UCSD-AML1 (cell line): ENCODE measurements at regions not wholly inside any gene's neighbourhood (a gene's known extent, or its start where the extent isn't known, plus 50 kb on each side); places are given as distances from the start of the nearest gene placed in this dataset.
"Not testable (repeated sequence)": the region's sequence is repeated elsewhere in the genome, so short reads cannot be mapped to it uniquely, and the experiment has no call there.

Experiments
- DNase-seq: peaks from one replicate; lab custom pipeline; 2025; ENCODE audit not compliant: unreplicated experiment; lab: John Stamatoyannopoulos, UW

DNA sequence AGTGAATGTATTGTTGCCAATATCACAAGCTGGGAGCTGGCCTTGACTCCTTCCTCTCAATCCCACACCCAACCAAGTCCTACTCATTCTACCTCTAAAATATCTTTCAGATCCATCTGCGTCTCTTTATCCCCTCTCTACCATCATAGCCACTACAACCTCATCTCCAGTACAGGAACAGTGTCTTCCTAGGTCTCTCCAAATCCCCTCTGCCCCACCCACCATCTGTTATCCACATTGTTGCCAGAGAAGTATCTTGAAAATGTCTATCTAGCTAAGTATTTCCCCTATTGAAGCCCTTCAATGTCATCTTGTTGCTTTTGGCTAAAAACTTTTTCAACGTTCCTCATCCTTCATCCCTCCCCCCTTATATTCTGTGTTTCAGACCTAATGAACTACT, 244.7 kb downstream of the C12orf75 start:
- DNase-seq, result no peak

DNA sequence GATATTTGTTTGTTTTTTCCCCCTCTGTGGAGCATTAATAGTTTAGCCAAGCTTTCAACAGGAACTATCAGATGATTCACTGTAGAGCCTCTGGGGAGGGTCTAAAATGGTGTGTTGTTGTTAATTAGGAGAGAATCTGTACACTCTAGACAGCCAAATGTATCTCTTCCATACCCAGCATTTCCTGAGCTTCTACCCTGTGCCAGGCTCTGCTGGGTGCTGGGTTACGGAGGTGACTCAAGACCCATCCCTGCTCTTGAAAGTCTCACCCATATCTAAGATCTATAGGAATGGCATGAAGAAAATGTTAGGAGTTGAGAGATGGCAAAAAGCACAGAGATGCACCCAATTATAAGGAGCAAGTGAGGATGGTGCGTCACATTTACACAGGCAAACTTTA, 245.8 kb downstream of the C12orf75 start:
- DNase-seq, result no peak

DNA sequence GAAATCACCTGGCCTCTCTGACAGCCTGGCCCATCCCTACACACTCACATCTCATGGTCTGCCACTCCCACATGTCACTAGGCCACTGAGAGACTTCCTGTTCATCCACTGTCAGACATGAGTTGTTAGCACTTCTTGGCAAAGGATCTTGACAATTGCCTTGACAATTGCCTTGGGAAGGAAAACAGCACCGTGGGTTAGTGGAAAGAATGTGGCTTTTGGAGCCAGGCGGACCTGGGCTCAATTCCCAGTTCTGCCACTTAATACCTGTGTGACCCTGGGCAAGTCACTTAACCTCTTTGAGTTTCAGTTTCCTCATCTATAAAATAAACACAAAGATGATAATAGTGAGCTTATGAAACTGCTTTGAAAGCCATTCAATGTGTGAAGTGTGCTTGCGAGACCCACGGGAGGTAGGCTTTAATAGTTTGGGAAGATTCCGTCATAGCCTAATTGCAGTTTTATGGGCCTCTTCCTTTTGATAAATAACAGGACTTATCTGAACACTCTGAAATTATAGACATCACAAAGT, 250.4 kb downstream of the C12orf75 start:
- no peak for DNase-seq

DNA sequence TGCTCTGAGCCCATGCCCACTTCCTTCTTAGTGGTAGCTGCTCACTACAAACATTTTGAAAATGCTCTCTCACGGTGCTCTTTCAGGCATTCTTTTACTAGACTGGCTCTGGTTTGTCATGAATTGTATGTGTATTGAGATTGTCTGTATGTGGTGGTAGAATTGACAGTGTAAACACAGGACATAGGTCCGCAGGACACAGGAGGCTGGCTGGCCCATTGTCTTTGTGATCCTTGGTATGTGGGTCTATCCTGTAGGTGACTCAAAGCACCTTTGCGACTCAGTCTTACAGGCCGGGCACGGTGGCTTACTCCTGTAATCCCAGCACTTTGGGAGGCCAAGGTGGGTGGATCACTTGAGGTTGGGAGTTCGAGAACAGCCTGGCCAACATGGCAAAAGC, 250.9 kb downstream of the C12orf75 start:
- no peak for DNase-seq

DNA sequence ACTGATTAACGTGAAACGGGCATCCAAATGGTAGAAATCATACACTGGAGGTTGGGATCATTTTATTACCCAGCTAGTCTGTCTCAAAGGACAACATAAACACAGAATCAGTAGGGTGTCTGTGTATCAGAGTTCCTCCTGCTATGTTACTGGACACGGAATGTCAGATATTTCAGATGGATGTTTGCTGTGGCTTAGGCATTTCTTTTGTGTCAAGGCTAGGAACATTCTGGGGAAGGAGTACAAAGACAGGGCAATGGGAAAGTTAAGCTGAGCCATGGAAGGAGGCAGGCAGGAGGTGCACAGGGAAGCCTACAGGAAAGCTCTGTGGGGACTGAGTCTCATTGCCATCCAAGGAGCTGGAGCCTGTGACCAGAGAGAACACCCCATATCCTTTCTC, 254.6 kb downstream of the C12orf75 start:
- no peak for DNase-seq

DNA sequence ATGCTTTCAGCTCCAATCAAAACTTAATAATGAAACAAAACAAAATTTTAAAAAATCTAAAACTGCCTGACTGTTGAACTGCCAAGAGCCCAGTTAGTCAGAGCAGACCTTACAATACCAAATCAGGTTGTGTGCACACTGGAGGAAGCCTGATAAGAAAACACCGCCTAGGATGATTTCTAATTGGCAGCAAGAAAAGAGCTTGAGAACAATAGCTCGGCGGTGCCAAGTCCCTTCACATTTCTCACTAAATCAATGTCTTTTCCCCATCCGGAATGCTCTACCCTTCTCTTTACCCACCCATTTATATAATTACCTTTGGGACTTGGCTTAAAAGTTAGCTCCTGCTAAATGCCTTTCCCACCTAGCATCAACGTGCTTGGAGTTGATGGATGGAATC, 256.7 kb downstream of the C12orf75 start:
- DNase-seq, result no peak

DNA sequence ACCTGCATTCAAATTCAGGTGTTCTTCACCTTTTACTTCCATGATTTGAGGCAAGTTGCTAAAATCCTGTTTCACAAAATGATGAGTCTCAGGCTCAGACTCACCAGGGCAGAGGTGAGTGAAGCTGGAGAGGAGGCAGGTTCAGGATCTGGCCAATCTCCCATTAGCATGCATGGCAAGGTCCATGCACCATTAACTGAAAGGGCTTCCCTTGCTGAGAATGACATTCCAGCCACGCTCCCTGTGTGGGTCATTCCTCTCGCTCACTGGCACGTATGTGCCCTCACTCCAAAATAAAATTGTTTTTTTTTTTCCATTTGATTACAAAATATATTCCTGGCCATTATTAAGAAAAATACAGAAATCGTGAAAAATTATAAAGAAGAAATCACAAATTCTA, 257.6 kb downstream of the C12orf75 start:
- DNase-seq, result no peak

DNA sequence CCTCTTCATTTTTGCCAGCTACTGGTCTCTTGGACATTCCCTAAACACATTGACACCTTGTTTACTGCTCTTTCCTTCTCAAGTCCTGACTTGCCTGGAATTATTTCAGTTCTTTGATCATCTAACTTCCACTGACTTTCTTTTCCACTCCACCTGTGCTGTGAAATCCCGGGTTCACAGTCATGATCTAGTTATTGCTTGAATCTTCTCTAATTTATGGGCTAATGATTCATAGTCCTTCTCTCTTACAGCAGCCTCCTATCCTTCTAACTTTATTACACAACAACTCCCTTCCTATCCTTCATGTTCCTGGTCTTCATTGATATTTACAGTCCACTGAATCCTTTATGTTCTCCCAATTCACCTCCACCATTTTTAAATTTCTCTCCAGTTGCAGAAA, 260.1 kb downstream of the C12orf75 start:
- DNase-seq, result no peak

DNA sequence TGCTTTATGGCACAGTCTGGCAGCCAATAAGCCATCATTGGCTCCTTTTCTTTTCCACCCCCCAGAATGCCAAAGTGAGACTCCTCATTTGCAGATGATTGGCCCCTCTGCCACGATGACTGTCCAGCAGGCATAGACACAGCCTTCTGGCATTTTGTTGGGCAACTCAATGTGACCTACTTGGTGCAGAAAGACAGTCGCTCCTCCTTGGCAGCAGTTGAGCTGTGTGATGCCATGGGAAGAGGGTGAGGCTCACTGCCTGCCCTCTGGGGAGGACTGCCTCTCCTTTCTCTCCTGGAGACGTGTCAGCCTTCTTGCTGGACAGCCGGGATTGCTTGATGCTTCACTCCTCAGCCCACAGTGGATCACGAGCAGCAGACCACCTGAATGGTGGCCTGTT, 264.9 kb downstream of the C12orf75 start:
- DNase-seq, result no peak

DNA sequence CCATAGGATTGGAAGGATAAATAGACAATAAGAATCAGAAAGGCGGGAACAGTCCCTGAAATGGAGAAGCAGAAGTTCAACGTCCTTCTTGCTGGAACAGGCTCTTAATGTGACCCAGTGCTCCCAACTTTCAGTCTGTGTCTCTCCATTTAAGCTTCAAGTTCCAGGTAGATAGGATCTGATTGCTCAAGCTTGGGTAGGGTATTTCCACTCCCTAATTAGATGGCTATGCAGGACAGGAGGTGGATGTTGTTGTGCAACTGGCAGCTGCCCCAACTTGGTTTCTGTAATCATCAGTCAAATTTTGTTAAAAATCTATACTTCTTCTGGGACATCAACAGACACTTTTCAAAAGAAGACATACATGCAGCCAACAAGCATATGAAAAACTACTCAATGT, 266.2 kb downstream of the C12orf75 start:
- DNase-seq, result no peak

DNA sequence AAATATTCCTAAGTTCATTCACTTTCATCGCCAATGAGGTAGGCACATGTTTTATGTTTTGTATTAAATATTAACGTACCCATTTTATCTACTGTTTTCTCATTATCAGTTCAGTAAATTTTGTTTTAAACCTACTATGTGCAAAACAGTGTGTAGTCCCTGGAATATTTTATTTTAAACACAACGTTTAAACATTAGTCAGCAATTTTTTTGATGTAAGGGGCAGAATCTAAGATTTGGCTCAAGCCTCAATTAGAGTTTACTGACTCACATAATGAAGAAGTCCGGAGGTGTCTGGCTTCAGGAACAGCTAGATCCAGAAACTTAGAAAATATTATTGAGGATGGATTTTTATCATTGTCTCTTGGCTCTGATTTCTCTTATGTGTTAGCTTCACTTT, 267.5 kb downstream of the C12orf75 start:
- no peak for DNase-seq

DNA sequence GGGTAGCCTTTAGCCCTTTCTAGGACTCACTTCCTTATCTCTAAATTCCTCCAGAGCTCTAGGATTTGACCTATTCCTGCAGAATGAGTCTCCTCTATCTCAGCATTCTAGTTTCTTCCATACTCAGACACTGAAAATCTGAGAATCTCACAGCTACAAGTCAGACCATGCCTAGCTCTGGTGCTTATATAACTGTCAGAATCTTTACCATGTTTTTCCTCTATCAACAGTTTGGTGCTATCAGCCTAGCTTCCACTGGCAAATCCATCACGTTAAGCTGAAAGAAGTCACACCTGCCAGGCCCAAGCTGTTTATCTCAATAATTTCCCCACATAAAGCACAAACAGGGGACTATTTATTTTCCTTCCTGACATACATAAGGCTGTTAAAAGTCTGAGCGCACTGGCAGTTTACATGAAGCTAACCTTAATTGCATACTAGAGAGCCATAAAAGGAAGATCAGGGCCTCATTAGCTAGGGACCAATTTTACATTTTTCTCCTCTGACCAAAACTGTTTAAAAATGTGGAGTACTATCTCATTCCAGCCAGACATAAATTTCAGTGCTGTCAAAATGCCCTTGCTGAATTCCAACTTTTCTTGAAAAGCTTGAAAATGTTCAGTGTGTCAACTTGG, 270.5 kb downstream of the C12orf75 start:
- DNase-seq, result no peak

DNA sequence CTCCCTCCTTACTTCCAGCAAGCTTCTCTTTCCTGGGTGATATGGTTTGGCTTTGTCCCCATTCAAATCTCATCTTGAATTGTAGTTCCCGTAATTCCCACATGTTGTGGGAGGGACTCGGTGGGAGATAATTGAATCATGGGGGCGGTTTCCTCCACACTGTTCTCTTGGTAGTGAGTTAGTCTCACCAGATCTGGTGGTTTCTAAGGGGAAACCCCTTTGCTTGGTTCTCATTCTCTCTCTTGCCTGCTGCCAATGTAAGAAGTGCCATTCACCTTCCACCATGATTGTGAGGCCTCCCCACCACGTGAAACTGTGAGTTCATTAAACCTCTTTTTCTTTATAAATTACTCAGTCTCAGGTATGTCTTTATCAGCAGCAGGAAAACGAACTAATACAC, 271.8 kb downstream of the C12orf75 start:
- DNase-seq, result not testable (repeated sequence)

DNA sequence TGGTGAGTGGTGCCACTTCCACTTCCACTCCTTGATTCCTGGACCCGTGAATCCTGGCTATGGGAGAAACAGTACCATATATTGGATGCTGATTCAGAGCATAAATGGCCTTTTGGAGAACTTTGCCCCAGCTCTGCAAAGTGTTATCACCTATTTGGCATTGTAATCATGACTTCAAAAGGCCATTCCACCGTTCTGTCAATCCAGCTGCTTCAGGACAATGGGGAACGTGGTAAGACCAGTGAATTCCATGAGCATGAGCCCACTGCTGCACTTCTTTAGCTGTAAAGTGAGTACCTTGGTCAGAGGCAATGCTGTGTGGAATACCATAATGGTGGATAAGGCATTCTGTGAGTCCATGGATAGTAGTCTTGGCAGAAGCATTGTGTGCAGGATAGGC, 273.8 kb downstream of the C12orf75 start:
- DNase-seq, result not testable (repeated sequence)

DNA sequence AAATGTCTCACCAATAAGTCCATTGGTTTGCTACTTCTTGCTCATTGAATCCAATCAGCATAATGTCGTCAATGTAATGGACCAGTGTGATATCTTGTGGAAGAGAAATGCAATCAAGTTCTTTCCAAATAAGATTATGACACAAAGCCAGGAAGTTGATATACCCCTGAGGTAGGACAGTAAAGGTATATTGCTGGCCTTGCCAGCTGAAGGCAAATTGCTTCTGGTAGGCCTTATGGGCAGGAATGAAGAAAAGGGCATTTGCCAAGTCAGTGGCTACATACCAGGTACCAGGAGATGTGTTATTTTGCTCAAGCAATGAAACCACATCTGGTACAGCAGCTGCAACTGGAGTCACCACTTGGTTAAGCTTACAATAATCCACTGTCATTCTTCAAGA, 276.1 kb downstream of the C12orf75 start:
- not testable (repeated sequence) for DNase-seq

DNA sequence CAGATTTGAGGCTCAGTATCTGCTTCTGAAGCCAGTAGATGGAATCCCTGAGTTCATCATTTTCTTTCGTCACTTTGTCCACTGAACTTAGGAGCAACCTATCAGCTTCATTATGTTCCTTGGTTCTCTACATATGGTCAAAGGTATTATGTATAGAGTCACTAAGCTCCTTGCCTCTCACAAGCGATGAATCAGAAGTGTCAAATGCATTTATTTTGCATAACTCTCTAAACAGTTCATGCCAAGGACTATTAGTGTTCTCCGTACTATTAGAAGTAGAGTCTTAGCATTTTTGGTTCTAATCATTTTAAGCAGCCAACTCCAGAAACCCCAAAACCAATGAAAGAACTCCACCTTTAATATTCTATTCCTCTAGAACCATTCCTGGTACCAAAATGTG, 278.5 kb downstream of the C12orf75 start:
- DNase-seq, result not testable (repeated sequence)

DNA sequence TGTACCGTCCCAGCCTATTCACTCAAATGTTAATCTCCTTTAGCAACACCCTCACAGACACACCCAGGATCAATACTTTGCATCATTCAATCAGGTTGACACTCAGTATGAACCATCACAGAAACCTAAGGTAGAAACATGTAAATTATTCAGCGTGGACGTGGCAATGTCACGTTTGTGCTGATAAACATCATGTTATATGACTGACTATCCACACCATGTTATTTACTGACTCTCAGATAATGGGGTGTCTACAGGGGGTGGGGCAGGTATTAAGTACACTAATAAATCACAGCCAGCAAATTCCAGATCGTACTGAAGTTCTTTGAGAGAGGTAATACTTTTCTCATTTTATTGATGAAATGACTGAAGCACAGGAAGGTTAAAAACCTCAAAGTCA, 280.0 kb downstream of the C12orf75 start:
- no peak for DNase-seq

DNA sequence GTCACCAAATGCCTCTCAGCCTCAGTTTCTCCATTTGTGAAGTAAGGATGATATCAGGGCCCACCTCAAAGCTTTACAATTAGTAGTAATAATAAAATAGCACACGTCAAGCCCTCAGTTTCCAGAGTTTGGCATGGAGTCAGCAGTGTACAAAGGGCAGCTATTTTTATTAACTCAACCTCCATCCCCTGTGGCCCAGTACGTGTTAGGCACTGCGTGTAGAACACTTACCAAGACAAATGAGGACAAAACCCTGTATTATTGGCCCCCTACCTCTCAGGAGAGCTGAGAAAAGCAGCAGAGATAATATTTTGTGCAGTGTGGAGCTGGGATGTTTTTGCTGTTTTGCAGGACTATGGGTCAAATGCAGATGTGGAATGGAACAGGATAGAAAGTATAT, 280.8 kb downstream of the C12orf75 start:
- DNase-seq, result no peak

DNA sequence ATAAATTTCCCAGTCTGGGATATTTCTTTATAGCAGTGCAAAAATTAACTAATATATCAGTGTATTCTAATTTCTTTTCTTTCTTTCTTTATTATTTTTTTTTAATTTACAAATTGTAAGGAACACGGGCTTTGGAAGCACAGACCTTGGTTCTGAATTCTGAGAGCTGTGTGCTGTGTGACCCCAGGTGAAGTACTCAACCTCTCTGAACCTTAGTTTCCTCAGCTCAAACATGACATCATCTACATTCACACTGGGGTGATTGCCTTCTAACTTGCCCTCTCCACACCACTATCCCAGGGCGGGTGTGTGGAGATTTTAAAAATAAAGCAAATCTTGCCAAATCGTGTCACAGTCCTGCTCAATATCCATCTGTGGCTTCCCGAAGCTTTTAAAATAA, 282.8 kb downstream of the C12orf75 start:
- DNase-seq, result no peak

DNA sequence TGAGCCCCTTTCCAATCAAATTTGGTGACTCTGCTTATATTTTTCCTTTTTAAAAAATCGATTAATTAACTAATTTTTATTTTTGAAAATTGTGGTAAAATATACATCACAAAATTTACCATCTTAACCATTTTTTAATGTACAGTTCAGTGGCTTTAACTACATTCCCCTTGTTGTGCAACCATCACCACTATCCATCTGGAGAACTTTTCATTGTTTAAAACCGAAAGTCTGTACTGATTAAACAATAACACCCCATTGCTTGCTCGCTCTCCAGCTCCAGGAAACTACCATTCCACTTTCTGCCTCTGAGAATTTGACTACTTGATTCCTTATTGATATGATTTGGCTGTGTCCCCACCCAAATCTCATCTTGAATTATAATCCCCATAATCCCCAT, 283.4 kb downstream of the C12orf75 start:
- DNase-seq, result no peak

DNA sequence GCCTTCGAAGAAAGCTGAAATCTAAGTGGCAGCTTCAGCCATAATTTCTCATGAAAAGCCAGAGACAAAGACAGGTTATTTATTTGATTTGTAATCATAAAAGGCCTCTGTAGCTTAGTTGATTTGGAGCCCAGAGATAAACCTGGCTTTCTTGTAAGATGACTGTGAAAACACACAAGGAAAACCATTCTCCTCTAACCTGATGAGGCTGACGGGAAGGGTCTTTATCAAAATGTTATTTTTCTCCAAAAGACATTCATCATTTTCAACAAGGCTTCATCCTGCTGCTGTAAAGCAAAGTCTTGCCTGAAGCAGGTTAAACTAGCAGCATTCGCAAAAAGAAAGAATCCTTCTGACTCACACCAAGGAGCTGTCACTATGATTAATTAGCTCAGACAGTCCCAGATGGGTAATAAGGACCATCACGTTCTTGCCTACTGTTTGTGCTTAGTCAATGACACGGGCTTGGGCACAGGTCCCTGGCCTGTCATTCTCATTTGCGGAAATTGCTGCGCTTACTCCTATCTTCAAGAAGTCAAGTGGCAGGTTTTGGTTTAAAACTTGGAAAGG, 286.6 kb downstream of the C12orf75 start:
- DNase-seq, result no peak

DNA sequence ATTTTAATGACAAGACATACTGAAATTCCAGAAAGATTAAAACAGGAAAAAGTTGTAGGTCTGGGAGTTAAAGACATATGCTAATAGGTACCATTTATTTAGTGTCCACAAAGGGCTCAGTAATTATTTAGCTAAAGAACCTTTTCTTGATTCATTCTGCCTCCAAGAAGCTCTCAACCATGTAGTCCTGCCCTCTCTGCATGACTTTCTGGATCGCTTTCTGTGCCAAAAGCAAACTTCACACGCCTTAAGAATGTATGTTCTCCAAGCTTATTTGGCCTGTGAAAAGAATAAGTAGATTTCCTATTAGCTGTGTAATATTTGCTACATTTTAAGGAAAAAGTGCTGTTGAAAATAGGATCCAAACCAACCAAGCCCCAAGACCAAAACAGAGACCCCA, 291.7 kb downstream of the C12orf75 start:
- DNase-seq, result no peak
